Calu3 (cell line): ENCODE measurements at regions not wholly inside any gene's neighbourhood (a gene's known extent, or its start where the extent isn't known, plus 50 kb on each side); places are given as distances from the start of the nearest gene placed in this dataset.

Experiments
- BruUV-seq: library from RNA; stranded (reverse); fragments of 400-500 nt; replicated peaks from 2 replicates; lab custom pipeline; 2021; lab: Mats Ljungman, UMichigan
- CTCF ChIA-PET: fragments of 300-600 bp; sonication (Branson Sonifier 250); formaldehyde crosslinking; loops from one replicate; lab custom pipeline; 2022; ENCODE audit warnings: antibody characterized with exemption; lab: Charles Lee
- DNase-seq: peaks from one replicate; pipeline ENCODE4 v3.0.0; 2022
- H3K27ac Mint-ChIP-seq: one replicate; pipeline ENCODE4 v1.8.0; 2022; ENCODE audit warnings: mixed read lengths; ENCODE audit not compliant: unreplicated experiment
- H3K27me3 Mint-ChIP-seq: one replicate; pipeline ENCODE4 v1.8.0; 2022; ENCODE audit warnings: mixed read lengths; ENCODE audit not compliant: unreplicated experiment
- H3K36me3 Mint-ChIP-seq: one replicate; pipeline ENCODE4 v1.8.0; 2022; ENCODE audit warnings: mild to moderate bottlenecking, moderate library complexity, mixed read lengths; ENCODE audit not compliant: insufficient read depth, unreplicated experiment
- H3K4me1 Mint-ChIP-seq: one replicate; pipeline ENCODE4 v1.8.0; 2022; ENCODE audit warnings: mild to moderate bottlenecking, low read depth, mixed read lengths; ENCODE audit not compliant: unreplicated experiment
- H3K4me3 Mint-ChIP-seq: one replicate; pipeline ENCODE4 v1.8.0; 2022; ENCODE audit warnings: mild to moderate bottlenecking, low read depth, moderate library complexity, mixed read lengths; ENCODE audit not compliant: unreplicated experiment
- H3K9me3 Mint-ChIP-seq: one replicate; pipeline ENCODE4 v1.8.0; 2022; ENCODE audit warnings: low read depth, mixed read lengths; ENCODE audit not compliant: unreplicated experiment
- CTCF ChIP-seq: fragments of 200-600 bp; IDR thresholded peaks from one replicate; pipeline ENCODE4 v1.8.0; 2022; ENCODE audit warnings: antibody characterized with exemption; ENCODE audit not compliant: unreplicated experiment
- intact Hi-C: fragments of 100-400 bp; cut with micrococcal nuclease; formaldehyde crosslinking; loops from one replicate; pipeline ENCODE4 v1.10.0; 2022; ENCODE audit not compliant: unreplicated experiment

- no peak overlapping the region for H3K4me3 Mint-ChIP-seq
- TF ChIP-seq CTCF: no peak
- no peaks in the 10 kb centered on the region for H3K9me3 Mint-ChIP-seq
- H3K36me3 Mint-ChIP-seq: no peaks in the 10 kb centered on the region
- intact Hi-C loops: no loop called here
- H3K4me1 Mint-ChIP-seq: no peaks in the 10 kb centered on the region
- BruUV-seq: no TSS peak
- no peak for DNase-seq
- peaks cover 18% of the 10 kb centered on the region for H3K27me3 Mint-ChIP-seq
- CTCF ChIA-PET: no interaction called here
- H3K27ac Mint-ChIP-seq: no peak overlapping the region
Observed at GRCh38 chr6:4670824-4671409, 105.3 kb upstream of the CDYL start.

- no peak for TF ChIP-seq CTCF
- BruUV-seq: no TSS peak
- no peak for DNase-seq
- no peak overlapping the region for H3K4me3 Mint-ChIP-seq
- peaks cover 24% of the 10 kb centered on the region for H3K27me3 Mint-ChIP-seq
- no peaks in the 10 kb centered on the region for H3K36me3 Mint-ChIP-seq
- CTCF ChIA-PET: no interaction called here
- H3K9me3 Mint-ChIP-seq: no peaks in the 10 kb centered on the region
- no peak overlapping the region for H3K27ac Mint-ChIP-seq
- intact Hi-C loops: no loop called here
- no peaks in the 10 kb centered on the region for H3K4me1 Mint-ChIP-seq
Observed at GRCh38 chr6:4670290-4670689, 105.9 kb upstream of the CDYL start.

GRCh38 chr6:4668271-4669179 lies 107.7 kb upstream of the CDYL start:
- Mint-ChIP-seq H3K27ac (no peak overlapping the region), H3K36me3 (no peaks in the 10 kb centered on the region), H3K27me3 (peaks cover 26% of the 10 kb centered on the region), H3K9me3 (no peaks in the 10 kb centered on the region), H3K4me3 (no peak overlapping the region), H3K4me1 (no peaks in the 10 kb centered on the region)
- DNase-seq: no peak
- CTCF ChIA-PET: no interaction called here
- TF ChIP-seq CTCF: no peak
- BruUV-seq: no TSS peak
- intact Hi-C loops: no loop called here

GRCh38 chr6:4667591-4667990 lies 108.6 kb upstream of the CDYL start:
- BruUV-seq: no TSS peak
- Mint-ChIP-seq H3K4me1 (no peaks in the 10 kb centered on the region), H3K4me3 (no peak overlapping the region), H3K36me3 (no peaks in the 10 kb centered on the region), H3K27ac (no peak overlapping the region), H3K27me3 (peaks cover 20% of the 10 kb centered on the region), H3K9me3 (no peaks in the 10 kb centered on the region)
- CTCF ChIA-PET: no interaction called here
- intact Hi-C loops: no loop called here
- DNase-seq: no peak
- no peak for TF ChIP-seq CTCF
